ENCODE measurements at regions not wholly inside any gene's neighbourhood (a gene's known extent, or its start where the extent isn't known, plus 50 kb on each side); places are given as distances from the start of the nearest gene placed in this dataset.
"Not testable (repeated sequence)": the region's sequence is repeated elsewhere in the genome, so short reads cannot be mapped to it uniquely, and the experiment has no call there.

DNA sequence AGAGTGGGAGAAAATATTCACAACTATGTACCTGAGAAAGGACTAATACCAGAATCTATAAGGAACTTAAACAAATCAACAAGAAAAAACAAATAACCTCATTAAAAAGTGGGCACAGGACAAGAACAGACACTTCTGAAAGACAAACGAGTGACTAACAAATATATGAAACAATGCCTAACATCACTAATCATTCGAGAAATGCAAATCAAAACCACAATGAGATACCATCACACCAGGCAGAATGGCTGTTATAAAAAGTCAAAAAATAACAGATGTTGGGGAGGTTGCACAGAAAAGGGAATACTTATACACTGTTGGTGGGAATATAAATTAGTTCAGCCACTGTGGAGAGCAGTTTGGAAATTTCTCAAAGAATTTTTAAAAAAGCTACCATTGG, 83.5 kb upstream of the WSCD1 start:
- Mint-ChIP-seq H3K9me3 (no peaks in the 10 kb centered on the region), H3K27me3 (ENCODE audit: low read depth) (no peaks in the 10 kb centered on the region), H3K27ac (no peak overlapping the region), H3K4me3 (no peak overlapping the region), H3K4me1 (ENCODE audit: low read depth) (no peaks in the 10 kb centered on the region), H3K36me3 (ENCODE audit: low read depth) (no peaks in the 10 kb centered on the region)

DNA sequence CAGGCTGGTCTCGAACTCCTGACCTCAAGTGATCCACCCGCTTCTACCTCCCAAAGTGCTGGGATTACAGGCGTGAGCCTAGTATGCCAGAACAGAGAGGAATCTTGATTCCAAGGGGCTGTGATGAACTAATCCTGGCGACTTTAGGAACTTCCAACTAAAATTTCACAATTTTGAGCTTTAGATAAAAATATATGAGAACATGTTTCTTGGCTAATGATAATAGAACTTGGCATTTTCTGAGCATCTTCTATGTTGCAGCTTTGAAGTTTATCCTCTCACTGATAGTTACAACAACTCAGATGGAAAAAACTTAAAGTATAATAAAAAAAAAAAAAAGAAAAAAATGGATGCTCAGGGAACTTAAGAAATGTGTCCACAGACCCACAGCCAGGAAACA, 69.8 kb upstream of the WSCD1 start:
- H3K27me3 Mint-ChIP-seq (ENCODE audit: low read depth): peaks cover 5% of the 10 kb centered on the region
- H3K4me1 Mint-ChIP-seq (ENCODE audit: low read depth): no peaks in the 10 kb centered on the region
- no peak overlapping the region for H3K4me3 Mint-ChIP-seq
- H3K36me3 Mint-ChIP-seq (ENCODE audit: low read depth): no peaks in the 10 kb centered on the region
- no peak overlapping the region for H3K27ac Mint-ChIP-seq
- H3K9me3 Mint-ChIP-seq: no peaks in the 10 kb centered on the region

DNA sequence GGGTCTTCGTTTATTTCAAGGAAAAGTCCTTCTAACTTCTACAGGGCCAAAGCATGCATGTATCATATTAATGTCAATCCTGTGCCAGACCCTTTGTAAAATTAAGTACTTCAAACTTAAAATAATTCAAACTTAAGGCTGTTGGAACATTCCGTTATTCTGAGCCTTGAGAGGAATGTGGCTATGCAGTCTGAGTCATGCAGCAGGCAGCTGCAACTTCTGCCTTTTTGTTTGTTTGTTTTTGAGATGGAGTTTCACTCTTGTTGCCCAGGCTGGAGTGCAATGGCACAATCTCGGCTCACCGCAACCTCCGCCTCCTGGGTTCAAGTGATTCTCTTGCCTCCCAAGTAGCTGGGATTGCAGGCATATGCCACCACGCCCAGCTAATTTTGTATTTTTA, 67.0 kb upstream of the WSCD1 start:
- not testable (repeated sequence) for H3K9me3 Mint-ChIP-seq; H3K27me3 Mint-ChIP-seq (ENCODE audit: low read depth); H3K36me3 Mint-ChIP-seq (ENCODE audit: low read depth); H3K4me3 Mint-ChIP-seq; H3K4me1 Mint-ChIP-seq (ENCODE audit: low read depth); H3K27ac Mint-ChIP-seq

DNA sequence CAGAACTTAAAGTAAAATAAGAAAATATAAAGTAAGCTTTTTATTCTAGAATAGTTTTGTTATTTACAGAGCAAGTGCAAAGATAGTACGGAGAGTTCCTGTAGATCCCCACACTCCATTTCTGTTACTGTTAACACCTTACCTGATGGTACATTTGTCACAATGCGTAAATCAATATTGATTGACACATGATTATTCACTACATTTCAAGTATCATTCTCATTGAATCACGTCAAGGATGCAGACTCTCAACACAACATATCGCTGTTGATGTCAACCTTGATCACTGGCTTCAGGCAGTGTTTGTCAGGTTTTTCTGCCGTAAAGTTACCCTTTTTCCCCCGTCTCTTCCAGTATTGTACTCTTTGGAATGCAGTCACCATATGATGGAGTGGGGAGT, 64.2 kb upstream of the WSCD1 start:
- H3K4me1 Mint-ChIP-seq (ENCODE audit: low read depth): no peaks in the 10 kb centered on the region
- H3K36me3 Mint-ChIP-seq (ENCODE audit: low read depth): no peaks in the 10 kb centered on the region
- H3K27ac Mint-ChIP-seq: no peak overlapping the region
- H3K27me3 Mint-ChIP-seq (ENCODE audit: low read depth): peaks cover 4% of the 10 kb centered on the region
- no peak overlapping the region for H3K4me3 Mint-ChIP-seq
- no peaks in the 10 kb centered on the region for H3K9me3 Mint-ChIP-seq

DNA sequence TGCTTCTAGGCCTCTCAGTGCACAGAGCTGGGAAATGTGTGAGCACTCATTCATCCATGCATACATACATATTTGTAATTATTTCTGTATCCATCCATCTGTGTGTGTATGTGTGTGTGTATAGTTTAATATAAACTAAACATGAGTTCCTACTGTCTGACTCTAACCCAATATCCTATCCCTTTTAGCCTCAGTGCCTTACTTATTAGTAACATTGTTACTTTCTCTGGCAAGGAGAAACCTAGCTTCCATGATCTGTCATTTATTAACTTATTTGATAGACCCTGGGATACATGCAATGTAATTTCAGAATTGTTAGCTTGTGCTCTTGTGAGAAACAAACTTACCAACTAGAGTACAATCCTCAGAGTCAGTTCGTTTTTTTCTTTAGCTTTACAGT, 59.0 kb upstream of the WSCD1 start:
- Mint-ChIP-seq H3K4me3 (no peak overlapping the region), H3K27me3 (ENCODE audit: low read depth) (no peaks in the 10 kb centered on the region), H3K27ac (no peak overlapping the region), H3K9me3 (no peaks in the 10 kb centered on the region), H3K36me3 (ENCODE audit: low read depth) (no peaks in the 10 kb centered on the region), H3K4me1 (ENCODE audit: low read depth) (no peaks in the 10 kb centered on the region)

DNA sequence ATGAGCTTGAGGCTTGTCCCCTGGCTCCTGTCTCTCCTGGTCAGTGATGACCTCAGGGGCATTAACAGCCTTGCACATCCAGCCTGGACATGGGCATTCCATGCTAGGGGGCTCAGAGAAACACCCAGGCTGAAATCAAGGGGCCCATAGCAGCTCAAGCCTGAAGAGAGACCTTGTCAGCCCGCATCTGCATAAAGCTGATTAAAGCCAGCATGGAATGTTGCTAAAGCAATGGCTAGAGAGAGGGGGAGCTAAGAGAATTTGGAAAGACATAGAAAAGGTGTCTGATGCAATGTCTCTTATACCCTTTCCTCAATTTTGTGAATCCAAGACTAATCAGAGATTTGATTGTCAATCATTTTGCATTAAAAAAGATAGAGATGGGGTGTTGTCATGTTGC, 51.4 kb upstream of the WSCD1 start:
- H3K9me3 Mint-ChIP-seq: no peaks in the 10 kb centered on the region
- H3K4me1 Mint-ChIP-seq (ENCODE audit: low read depth): no peaks in the 10 kb centered on the region
- H3K27me3 Mint-ChIP-seq (ENCODE audit: low read depth): peaks cover 7% of the 10 kb centered on the region
- H3K27ac Mint-ChIP-seq: no peak overlapping the region
- H3K4me3 Mint-ChIP-seq: no peak overlapping the region
- H3K36me3 Mint-ChIP-seq (ENCODE audit: low read depth): no peaks in the 10 kb centered on the region

- Mint-ChIP-seq H3K9me3 (no peaks in the 10 kb centered on the region), H3K4me3 (no peak overlapping the region), H3K4me1 (ENCODE audit: low read depth) (no peaks in the 10 kb centered on the region), H3K36me3 (ENCODE audit: low read depth) (no peaks in the 10 kb centered on the region), H3K27ac (no peak overlapping the region), H3K27me3 (ENCODE audit: low read depth) (peaks cover 7% of the 10 kb centered on the region)
These were observed 50.2 kb upstream of the WSCD1 start for GRCh38 chr17:6019959-6020358.

- no peaks in the 10 kb centered on the region for H3K36me3 Mint-ChIP-seq (ENCODE audit: low read depth)
- no peaks in the 10 kb centered on the region for H3K9me3 Mint-ChIP-seq
- no peaks in the 10 kb centered on the region for H3K4me1 Mint-ChIP-seq (ENCODE audit: low read depth)
- no peak overlapping the region for H3K27ac Mint-ChIP-seq
- peaks cover 7% of the 10 kb centered on the region for H3K27me3 Mint-ChIP-seq (ENCODE audit: low read depth)
- H3K4me3 Mint-ChIP-seq: no peak overlapping the region
These were observed 49.7 kb upstream of the WSCD1 start for GRCh38 chr17:6020376-6021010.

All from T-helper 1 cell treated with Interleukin-12 subunit alpha and Interleukin-12 subunit beta and Interleukin-4 antibody, amounts not matched to agents 30 μg/mL and 1 μg/mL, for 36 hours (primary cell).